ENCODE measurements at regions not wholly inside any gene's neighbourhood (a gene's known extent, or its start where the extent isn't known, plus 50 kb on each side); places are given as distances from the start of the nearest gene placed in this dataset.
"Not testable (repeated sequence)": the region's sequence is repeated elsewhere in the genome, so short reads cannot be mapped to it uniquely, and the experiment has no call there.

GRCh38 chr10:22797796-22798195 lies 83.4 kb upstream of the PIP4K2A start:
- not testable (repeated sequence) for H3K36me3 ChIP-seq (ENCODE audit: control insufficient read depth in 4 of 4, insufficient read depth in 3 of 4, low read depth in 1 of 4, low read length in 3 of 4); H3K4me1 ChIP-seq (ENCODE audit: control insufficient read depth in 4 of 4, insufficient read depth in 4 of 4, low read length in 3 of 4); H3K27me3 ChIP-seq (ENCODE audit: control insufficient read depth in 4 of 4, insufficient read depth in 4 of 4, low read length in 3 of 4); H3K27ac ChIP-seq (ENCODE audit: low read depth in 1 of 2, low read length in 2 of 2); H3K9me3 ChIP-seq (ENCODE audit: control insufficient read depth in 4 of 4, low read length in 3 of 4); H3K4me3 ChIP-seq (ENCODE audit: low read depth in 1 of 3, low read length in 3 of 3); DNase-seq (ENCODE audit: low spot score); H3K9ac ChIP-seq (ENCODE audit: low read depth in 1 of 2, low read length in 2 of 2)
- WGBS, result 81% methylated on average over 1 of the region's 1 CpG

DNA sequence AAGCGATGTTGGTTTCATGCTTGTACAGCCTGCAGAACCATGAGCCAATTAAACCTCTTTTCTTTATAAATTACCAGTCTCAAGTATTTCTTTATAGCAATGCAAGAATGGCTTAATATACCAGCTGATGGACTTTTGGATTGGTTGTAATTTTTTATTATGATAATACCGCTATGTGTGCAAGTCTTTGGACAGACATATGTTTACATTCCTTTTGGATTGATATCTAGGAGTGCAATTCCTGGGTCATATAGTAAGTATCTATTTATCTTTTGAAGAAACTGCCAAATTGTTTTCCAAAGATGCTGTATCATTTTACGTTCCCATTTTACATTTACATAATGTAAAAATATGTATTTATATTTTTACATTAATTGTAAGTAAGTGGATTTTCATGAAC lies 81.2 kb upstream of the PIP4K2A start:
- H3K4me1 ChIP-seq (ENCODE audit: control insufficient read depth in 4 of 4, insufficient read depth in 4 of 4, low read length in 3 of 4), result no peaks in the 10 kb centered on the region
- H3K9me3 ChIP-seq (ENCODE audit: control insufficient read depth in 4 of 4, low read length in 3 of 4), result no peaks in the 10 kb centered on the region
- DNase-seq (ENCODE audit: low spot score), result no peak
- no peaks in the 10 kb centered on the region for H3K36me3 ChIP-seq (ENCODE audit: control insufficient read depth in 4 of 4, insufficient read depth in 3 of 4, low read depth in 1 of 4, low read length in 3 of 4)
- H3K27ac ChIP-seq (ENCODE audit: low read depth in 1 of 2, low read length in 2 of 2), result no peak overlapping the region
- H3K4me3 ChIP-seq (ENCODE audit: low read depth in 1 of 3, low read length in 3 of 3), result no peak overlapping the region
- no peaks in the 10 kb centered on the region for H3K27me3 ChIP-seq (ENCODE audit: control insufficient read depth in 4 of 4, insufficient read depth in 4 of 4, low read length in 3 of 4)
- no peak overlapping the region for H3K9ac ChIP-seq (ENCODE audit: low read depth in 1 of 2, low read length in 2 of 2)
- WGBS, result 91% methylated on average over 3 of the region's 3 CpGs
- TF ChIP-seq JUND (IDR thresholded peaks at IDR 0.05) (no peak), REST (IDR thresholded peaks at IDR 0.05) (no peak), GABPA (IDR thresholded peaks at IDR 0.05 in 1 of 2, conservative IDR thresholded peaks at IDR 0.05 in 1 of 2) (no peak), RAD21 (IDR thresholded peaks at IDR 0.05) (no peak), MAX (IDR thresholded peaks at IDR 0.05) (no peak), NR2F2 (IDR thresholded peaks at IDR 0.05) (no peak), FOXA2 (IDR thresholded peaks at IDR 0.05) (no peak), HNF4G (IDR thresholded peaks at IDR 0.05) (no peak), SP1 (IDR thresholded peaks at IDR 0.05) (no peak)
- TF ChIP-seq, protein P1, sequence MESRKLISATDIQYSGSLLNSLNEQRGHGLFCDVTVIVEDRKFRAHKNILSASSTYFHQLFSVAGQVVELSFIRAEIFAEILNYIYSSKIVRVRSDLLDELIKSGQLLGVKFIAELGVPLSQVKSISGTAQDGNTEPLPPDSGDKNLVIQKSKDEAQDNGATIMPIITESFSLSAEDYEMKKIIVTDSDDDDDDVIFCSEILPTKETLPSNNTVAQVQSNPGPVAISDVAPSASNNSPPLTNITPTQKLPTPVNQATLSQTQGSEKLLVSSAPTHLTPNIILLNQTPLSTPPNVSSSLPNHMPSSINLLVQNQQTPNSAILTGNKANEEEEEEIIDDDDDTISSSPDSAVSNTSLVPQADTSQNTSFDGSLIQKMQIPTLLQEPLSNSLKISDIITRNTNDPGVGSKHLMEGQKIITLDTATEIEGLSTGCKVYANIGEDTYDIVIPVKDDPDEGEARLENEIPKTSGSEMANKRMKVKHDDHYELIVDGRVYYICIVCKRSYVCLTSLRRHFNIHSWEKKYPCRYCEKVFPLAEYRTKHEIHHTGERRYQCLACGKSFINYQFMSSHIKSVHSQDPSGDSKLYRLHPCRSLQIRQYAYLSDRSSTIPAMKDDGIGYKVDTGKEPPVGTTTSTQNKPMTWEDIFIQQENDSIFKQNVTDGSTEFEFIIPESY (IDR thresholded peaks at IDR 0.05), result no peak

DNA sequence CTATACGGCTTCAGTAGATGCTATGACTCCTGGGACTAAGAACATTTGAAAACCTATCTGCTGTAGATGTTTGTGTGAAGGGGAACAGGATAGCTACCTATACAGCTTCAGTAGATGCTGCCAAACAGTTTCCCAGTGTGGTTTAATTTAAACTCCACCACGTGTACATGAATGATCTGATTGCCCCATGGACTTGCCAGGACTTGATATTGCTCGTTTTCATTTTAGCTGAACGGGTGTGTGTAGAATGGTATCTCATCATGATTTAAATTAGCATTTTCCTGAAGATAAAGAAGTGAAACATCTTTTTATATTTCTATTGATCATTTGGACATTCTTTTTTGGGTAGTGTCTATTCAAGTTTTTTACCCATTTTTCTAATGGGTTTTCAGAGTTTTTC lies 77.8 kb upstream of the PIP4K2A start:
- H3K4me3 ChIP-seq (ENCODE audit: low read depth in 1 of 3, low read length in 3 of 3), result no peak overlapping the region

More for the DNA sequence above, 77.8 kb upstream of the PIP4K2A start:
- H3K9ac ChIP-seq (ENCODE audit: low read depth in 1 of 2, low read length in 2 of 2), result no peak overlapping the region
- no peaks in the 10 kb centered on the region for H3K4me1 ChIP-seq (ENCODE audit: control insufficient read depth in 4 of 4, insufficient read depth in 4 of 4, low read length in 3 of 4)
- no peaks in the 10 kb centered on the region for H3K27me3 ChIP-seq (ENCODE audit: control insufficient read depth in 4 of 4, insufficient read depth in 4 of 4, low read length in 3 of 4)
- H3K36me3 ChIP-seq (ENCODE audit: control insufficient read depth in 4 of 4, insufficient read depth in 3 of 4, low read depth in 1 of 4, low read length in 3 of 4), result no peaks in the 10 kb centered on the region
- H3K9me3 ChIP-seq (ENCODE audit: control insufficient read depth in 4 of 4, low read length in 3 of 4), result no peaks in the 10 kb centered on the region
- 82% methylated on average over 4 of the region's 4 CpGs for WGBS
- TF ChIP-seq NR2F2 (IDR thresholded peaks at IDR 0.05), result no peak
- TF ChIP-seq JUND (IDR thresholded peaks at IDR 0.05), result no peak
- TF ChIP-seq TAF1 (conservative IDR thresholded peaks at IDR 0.05), result no peak
- TF ChIP-seq, protein P2, sequence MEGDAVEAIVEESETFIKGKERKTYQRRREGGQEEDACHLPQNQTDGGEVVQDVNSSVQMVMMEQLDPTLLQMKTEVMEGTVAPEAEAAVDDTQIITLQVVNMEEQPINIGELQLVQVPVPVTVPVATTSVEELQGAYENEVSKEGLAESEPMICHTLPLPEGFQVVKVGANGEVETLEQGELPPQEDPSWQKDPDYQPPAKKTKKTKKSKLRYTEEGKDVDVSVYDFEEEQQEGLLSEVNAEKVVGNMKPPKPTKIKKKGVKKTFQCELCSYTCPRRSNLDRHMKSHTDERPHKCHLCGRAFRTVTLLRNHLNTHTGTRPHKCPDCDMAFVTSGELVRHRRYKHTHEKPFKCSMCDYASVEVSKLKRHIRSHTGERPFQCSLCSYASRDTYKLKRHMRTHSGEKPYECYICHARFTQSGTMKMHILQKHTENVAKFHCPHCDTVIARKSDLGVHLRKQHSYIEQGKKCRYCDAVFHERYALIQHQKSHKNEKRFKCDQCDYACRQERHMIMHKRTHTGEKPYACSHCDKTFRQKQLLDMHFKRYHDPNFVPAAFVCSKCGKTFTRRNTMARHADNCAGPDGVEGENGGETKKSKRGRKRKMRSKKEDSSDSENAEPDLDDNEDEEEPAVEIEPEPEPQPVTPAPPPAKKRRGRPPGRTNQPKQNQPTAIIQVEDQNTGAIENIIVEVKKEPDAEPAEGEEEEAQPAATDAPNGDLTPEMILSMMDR (IDR thresholded peaks at IDR 0.05; ENCODE audit: low read depth, low read length, missing input control), result no peak
- TF ChIP-seq EGR1 (IDR thresholded peaks at IDR 0.05; ENCODE audit: low read depth in 2 of 2), result no peak
- TF ChIP-seq FOXA1 (IDR thresholded peaks at IDR 0.05), result no peak
- TF ChIP-seq HNF4G (IDR thresholded peaks at IDR 0.05), result no peak
- no peak for TF ChIP-seq FOXA2 (IDR thresholded peaks at IDR 0.05)
- TF ChIP-seq, protein P1 (IDR thresholded peaks at IDR 0.05), result no peak
- no peak for TF ChIP-seq GABPA (IDR thresholded peaks at IDR 0.05 in 1 of 2, conservative IDR thresholded peaks at IDR 0.05 in 1 of 2)
- no peak for TF ChIP-seq HNF4A (conservative IDR thresholded peaks at IDR 0.05)
- no peak overlapping the region for H3K27ac ChIP-seq (ENCODE audit: low read depth in 1 of 2, low read length in 2 of 2)
- no peak for DNase-seq (ENCODE audit: low spot score)
